GM12878 (cell line): ENCODE measurements at regions not wholly inside any gene's neighbourhood (a gene's known extent, or its start where the extent isn't known, plus 50 kb on each side); places are given as distances from the start of the nearest gene placed in this dataset.

Experiments
- SPI1 ChIP-seq: IDR thresholded peaks from 2 replicates; pipeline ENCODE4 v1.6.1; 2011; ENCODE audit warnings: low read depth, mild to moderate bottlenecking, low read length, moderate library complexity, borderline replicate concordance; ENCODE audit not compliant: insufficient read depth
- ZNF274 ChIP-seq: IDR thresholded peaks from one replicate; pipeline ENCODE4 v1.8.0; 2011; ENCODE audit not compliant: insufficient read length, insufficient read depth

GRCh38 chr1:34619256-34619655, 135.6 kb upstream of the GJB5 start:
- TF ChIP-seq SPI1 = no peak
- no peak for TF ChIP-seq ZNF274
